GM21723 (cell line): ENCODE measurements at regions not wholly inside any gene's neighbourhood (a gene's known extent, or its start where the extent isn't known, plus 50 kb on each side); places are given as distances from the start of the nearest gene placed in this dataset.

ENCODE experiments used
- ATAC-seq: cut with Tn5 transposase; IDR thresholded peaks from one replicate; pipeline ENCODE4 v1.9.1; 2021; ENCODE audit warnings: mild to moderate bottlenecking, moderate library complexity; ENCODE audit not compliant: unreplicated experiment

- ATAC-seq = no peak
These were observed 56.9 kb downstream of the RDH14 start for GRCh38 chr2:18503376-18504228.

GRCh38 chr2:18502142-18502541 is 58.3 kb downstream of the RDH14 start:
- ATAC-seq = no peak

- ATAC-seq = no peak
These were observed 58.7 kb downstream of the RDH14 start for GRCh38 chr2:18501729-18502128.

GRCh38 chr2:18501156-18501555 is 59.3 kb downstream of the RDH14 start:
- no peak for ATAC-seq

- ATAC-seq = no peak
These were observed 60.1 kb downstream of the RDH14 start for GRCh38 chr2:18500333-18500732.

- ATAC-seq = no peak
These were observed 61.9 kb downstream of the RDH14 start for GRCh38 chr2:18498531-18498930.

GRCh38 chr2:18496516-18496915 is 63.9 kb downstream of the RDH14 start:
- no peak for ATAC-seq

GRCh38 chr2:18495058-18495457 is 65.4 kb downstream of the RDH14 start:
- ATAC-seq = no peak

- no peak for ATAC-seq
These were observed 67.7 kb downstream of the RDH14 start for GRCh38 chr2:18492721-18493120.

- ATAC-seq = no peak
These were observed 68.9 kb downstream of the RDH14 start for GRCh38 chr2:18491577-18491976.

- ATAC-seq = no peak
These were observed 69.6 kb downstream of the RDH14 start for GRCh38 chr2:18490901-18491300.

- ATAC-seq = no peak
These were observed 73.1 kb downstream of the RDH14 start for GRCh38 chr2:18487106-18487913.

GRCh38 chr2:18484625-18485024 is 75.8 kb downstream of the RDH14 start:
- no peak for ATAC-seq

GRCh38 chr2:18483896-18484295 is 76.6 kb downstream of the RDH14 start:
- no peak for ATAC-seq

- no peak for ATAC-seq
These were observed 77.8 kb downstream of the RDH14 start for GRCh38 chr2:18482666-18483065.

GRCh38 chr2:18479947-18480369 is 80.5 kb downstream of the RDH14 start:
- ATAC-seq = no peak

- no peak for ATAC-seq
These were observed 83.2 kb downstream of the RDH14 start for GRCh38 chr2:18477293-18477692.

- no peak for ATAC-seq
These were observed 84.0 kb downstream of the RDH14 start for GRCh38 chr2:18476484-18476883.

- ATAC-seq = no peak
These were observed 84.6 kb downstream of the RDH14 start for GRCh38 chr2:18475884-18476283.

- no peak for ATAC-seq
These were observed 85.8 kb downstream of the RDH14 start for GRCh38 chr2:18474700-18475099.

- ATAC-seq = no peak
These were observed 86.9 kb downstream of the RDH14 start for GRCh38 chr2:18473241-18474181.
